ENCODE measurements at regions not wholly inside any gene's neighbourhood (a gene's known extent, or its start where the extent isn't known, plus 50 kb on each side); places are given as distances from the start of the nearest gene placed in this dataset.

GRCh38 chr18:78180741-78181140, 798.9 kb upstream of the SALL3 start:
- no peak for TF ChIP-seq CTCF (IDR thresholded peaks at IDR 0.05; ENCODE audit: low read depth, low read length, missing control alignments)
- DNase-seq (ENCODE audit: low read depth), result no peak
- H3K4me3 ChIP-seq (ENCODE audit: low read depth, low read length), result no peak overlapping the region
- in situ Hi-C loops (cut with HindIII; ENCODE audit: low sequenced_read_pairs), result no loop called here

GRCh38 chr18:78183815-78184214, 795.8 kb upstream of the SALL3 start:
- no peak overlapping the region for H3K4me3 ChIP-seq (ENCODE audit: low read depth, low read length)
- in situ Hi-C loops (cut with HindIII; ENCODE audit: low sequenced_read_pairs), result no loop called here
- DNase-seq (ENCODE audit: low read depth), result no peak
- TF ChIP-seq CTCF (IDR thresholded peaks at IDR 0.05; ENCODE audit: low read depth, low read length, missing control alignments), result no peak

GRCh38 chr18:78191276-78191675, 788.3 kb upstream of the SALL3 start:
- DNase-seq (ENCODE audit: low read depth), result no peak
- TF ChIP-seq CTCF (IDR thresholded peaks at IDR 0.05; ENCODE audit: low read depth, low read length, missing control alignments), result no peak
- H3K4me3 ChIP-seq (ENCODE audit: low read depth, low read length), result no peak overlapping the region
- in situ Hi-C loops (cut with HindIII; ENCODE audit: low sequenced_read_pairs), result no loop called here

- TF ChIP-seq CTCF (IDR thresholded peaks at IDR 0.05; ENCODE audit: low read depth, low read length, missing control alignments), result no peak
These were observed 787.6 kb upstream of the SALL3 start for GRCh38 chr18:78192054-78192453.

GRCh38 chr18:78196280-78196679, 783.3 kb upstream of the SALL3 start:
- no peak overlapping the region for H3K4me3 ChIP-seq (ENCODE audit: low read depth, low read length)
- in situ Hi-C loops (cut with HindIII; ENCODE audit: low sequenced_read_pairs), result no loop called here
- no peak for DNase-seq (ENCODE audit: low read depth)
- no peak for TF ChIP-seq CTCF (IDR thresholded peaks at IDR 0.05; ENCODE audit: low read depth, low read length, missing control alignments)

More at GRCh38 chr18:78192054-78192453, 787.6 kb upstream of the SALL3 start:
- no peak for DNase-seq (ENCODE audit: low read depth)
- in situ Hi-C loops (cut with HindIII; ENCODE audit: low sequenced_read_pairs), result no loop called here
- H3K4me3 ChIP-seq (ENCODE audit: low read depth, low read length), result no peak overlapping the region

- DNase-seq (ENCODE audit: low read depth), result no peak
- no peak for TF ChIP-seq CTCF (IDR thresholded peaks at IDR 0.05; ENCODE audit: low read depth, low read length, missing control alignments)
- in situ Hi-C loops (cut with HindIII; ENCODE audit: low sequenced_read_pairs), result no loop called here
- H3K4me3 ChIP-seq (ENCODE audit: low read depth, low read length), result no peak overlapping the region
These were observed 780.6 kb upstream of the SALL3 start for GRCh38 chr18:78199002-78199401.

- DNase-seq (ENCODE audit: low read depth), result no peak
These were observed 780.0 kb upstream of the SALL3 start for GRCh38 chr18:78199611-78200010.

More at GRCh38 chr18:78199611-78200010, 780.0 kb upstream of the SALL3 start:
- in situ Hi-C loops (cut with HindIII; ENCODE audit: low sequenced_read_pairs), result no loop called here
- no peak overlapping the region for H3K4me3 ChIP-seq (ENCODE audit: low read depth, low read length)
- no peak for TF ChIP-seq CTCF (IDR thresholded peaks at IDR 0.05; ENCODE audit: low read depth, low read length, missing control alignments)

Data from astrocyte of the cerebellum (primary cell).